ENCODE measurements at regions not wholly inside any gene's neighbourhood (a gene's known extent, or its start where the extent isn't known, plus 50 kb on each side); places are given as distances from the start of the nearest gene placed in this dataset.
"Not testable (repeated sequence)": the region's sequence is repeated elsewhere in the genome, so short reads cannot be mapped to it uniquely, and the experiment has no call there.

GRCh38 chr11:50169634-50170033 is 137.0 kb downstream of the OR4C45 start:
- TF ChIP-seq CTCF (IDR thresholded peaks at IDR 0.05; ENCODE audit: low read depth, low read length, missing control alignments) = no peak
- DNase-seq (ENCODE audit: extremely low read depth, low read depth) = no peak
- H3K4me3 ChIP-seq (replicated peaks; ENCODE audit: low read depth, low read length) = no peak overlapping the region

- DNase-seq (ENCODE audit: extremely low read depth, low read depth) = no peak
- no peak for TF ChIP-seq CTCF (IDR thresholded peaks at IDR 0.05; ENCODE audit: low read depth, low read length, missing control alignments)
- H3K4me3 ChIP-seq (replicated peaks; ENCODE audit: low read depth, low read length) = no peak overlapping the region
These were observed 137.4 kb downstream of the OR4C45 start for GRCh38 chr11:50170115-50170514.

GRCh38 chr11:50174189-50174588 is 141.5 kb downstream of the OR4C45 start:
- no peak overlapping the region for H3K4me3 ChIP-seq (replicated peaks; ENCODE audit: low read depth, low read length)
- no peak for TF ChIP-seq CTCF (IDR thresholded peaks at IDR 0.05; ENCODE audit: low read depth, low read length, missing control alignments)
- no peak for DNase-seq (ENCODE audit: extremely low read depth, low read depth)

- TF ChIP-seq CTCF (IDR thresholded peaks at IDR 0.05; ENCODE audit: low read depth, low read length, missing control alignments) = no peak
- no peak overlapping the region for H3K4me3 ChIP-seq (replicated peaks; ENCODE audit: low read depth, low read length)
- no peak for DNase-seq (ENCODE audit: extremely low read depth, low read depth)
These were observed 142.3 kb downstream of the OR4C45 start for GRCh38 chr11:50174975-50175374.

- no peak for DNase-seq (ENCODE audit: extremely low read depth, low read depth)
- TF ChIP-seq CTCF (IDR thresholded peaks at IDR 0.05; ENCODE audit: low read depth, low read length, missing control alignments) = no peak
- H3K4me3 ChIP-seq (replicated peaks; ENCODE audit: low read depth, low read length) = no peak overlapping the region
These were observed 146.1 kb downstream of the OR4C45 start for GRCh38 chr11:50178737-50179136.

GRCh38 chr11:50181334-50181733 is 148.7 kb downstream of the OR4C45 start:
- no peak overlapping the region for H3K4me3 ChIP-seq (replicated peaks; ENCODE audit: low read depth, low read length)
- TF ChIP-seq CTCF (IDR thresholded peaks at IDR 0.05; ENCODE audit: low read depth, low read length, missing control alignments) = no peak
- DNase-seq (ENCODE audit: extremely low read depth, low read depth) = no peak

- no peak overlapping the region for H3K4me3 ChIP-seq (replicated peaks; ENCODE audit: low read depth, low read length)
- no peak for TF ChIP-seq CTCF (IDR thresholded peaks at IDR 0.05; ENCODE audit: low read depth, low read length, missing control alignments)
- DNase-seq (ENCODE audit: extremely low read depth, low read depth) = no peak
These were observed 149.8 kb downstream of the OR4C45 start for GRCh38 chr11:50182486-50182885.

GRCh38 chr11:50183170-50183569 is 150.5 kb downstream of the OR4C45 start:
- not testable (repeated sequence) for DNase-seq (ENCODE audit: extremely low read depth, low read depth); H3K4me3 ChIP-seq (replicated peaks; ENCODE audit: low read depth, low read length)
